ENCODE measurements at regions not wholly inside any gene's neighbourhood (a gene's known extent, or its start where the extent isn't known, plus 50 kb on each side); places are given as distances from the start of the nearest gene placed in this dataset.

- H3K36me3 Mint-ChIP-seq, result no peaks in the 10 kb centered on the region
- no peak for DNase-seq
- peaks cover 6 to 25% (median 11%) of the 10 kb centered on the region in 5 donors for H3K9me3 Mint-ChIP-seq
- H3K4me3 ChIP-seq (ENCODE audit: low read length), result no peak overlapping the region
- no peak overlapping the region for H3K27ac ChIP-seq (ENCODE audit: low read depth, low read length)
- no peaks in the 10 kb centered on the region for H3K4me1 Mint-ChIP-seq
- H3K9me3 ChIP-seq (ENCODE audit: low read length), result no peaks in the 10 kb centered on the region
- no peak overlapping the region for H3K4me3 Mint-ChIP-seq
- no peak overlapping the region for H3K27ac Mint-ChIP-seq
- H3K27me3 Mint-ChIP-seq, result no peaks in the 10 kb centered on the region
- no peaks in the 10 kb centered on the region for H3K36me3 ChIP-seq (ENCODE audit: insufficient read depth, low read length)
- H3K4me1 ChIP-seq (ENCODE audit: insufficient read depth, low read length), result no peaks in the 10 kb centered on the region
- no peaks in the 10 kb centered on the region for H3K27me3 ChIP-seq (ENCODE audit: insufficient read depth, low read length, poor library complexity, severe bottlenecking)
- POLR2A ChIA-PET, result no interaction called here
- CTCF ChIA-PET, result no interaction called here
Measured at GRCh38 chr4:179472164-179472563, 2029.9 kb upstream of the AGA start.

DNA sequence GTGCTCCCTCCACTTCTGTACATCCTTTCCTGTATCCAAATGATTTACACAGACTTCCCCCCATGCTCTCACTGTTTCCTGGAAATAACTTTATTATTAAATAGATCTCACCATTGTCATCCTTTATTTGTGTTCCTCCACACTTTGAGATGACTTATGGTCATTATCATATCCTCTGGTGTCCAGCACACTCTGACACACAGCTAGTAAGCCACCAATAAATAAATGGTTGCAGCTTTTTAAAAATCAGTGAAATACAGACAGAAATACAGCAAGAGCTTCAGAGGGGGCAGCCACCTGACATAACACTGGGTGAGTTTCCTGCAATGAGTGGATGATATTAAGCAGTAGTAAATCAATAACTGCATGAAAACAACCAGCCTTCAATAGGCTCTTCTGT, 2036.4 kb upstream of the AGA start:
- CTCF ChIA-PET, result no interaction called here
- H3K27me3 ChIP-seq (ENCODE audit: insufficient read depth, low read length, poor library complexity, severe bottlenecking), result no peaks in the 10 kb centered on the region
- H3K4me1 ChIP-seq (ENCODE audit: insufficient read depth, low read length), result no peaks in the 10 kb centered on the region
- Mint-ChIP-seq H3K36me3 (no peaks in the 10 kb centered on the region), H3K27ac (no peak overlapping the region), H3K4me1 (no peaks in the 10 kb centered on the region), H3K4me3 (no peak overlapping the region), H3K27me3 (no peaks in the 10 kb centered on the region), H3K9me3 (peaks cover 4 to 42% (median 13%) of the 10 kb centered on the region in 5 donors)
- POLR2A ChIA-PET, result no interaction called here
- no peaks in the 10 kb centered on the region for H3K36me3 ChIP-seq (ENCODE audit: insufficient read depth, low read length)
- no peak overlapping the region for H3K27ac ChIP-seq (ENCODE audit: low read depth, low read length)
- H3K4me3 ChIP-seq (ENCODE audit: low read length), result no peak overlapping the region
- H3K9me3 ChIP-seq (ENCODE audit: low read length), result no peaks in the 10 kb centered on the region
- DNase-seq, result no peak

GRCh38 chr4:179485781-179486180, 2043.5 kb upstream of the AGA start:
- Histone ChIP-seq H3K4me3 (ENCODE audit: low read length) (no peak overlapping the region), H3K27me3 (ENCODE audit: insufficient read depth, low read length, poor library complexity, severe bottlenecking) (no peaks in the 10 kb centered on the region), H3K36me3 (ENCODE audit: insufficient read depth, low read length) (no peaks in the 10 kb centered on the region), H3K27ac (ENCODE audit: low read depth, low read length) (no peak overlapping the region), H3K4me1 (ENCODE audit: insufficient read depth, low read length) (no peaks in the 10 kb centered on the region), H3K9me3 (ENCODE audit: low read length) (no peaks in the 10 kb centered on the region)
- Mint-ChIP-seq H3K9me3 (peaks cover 10 to 42% (median 23%) of the 10 kb centered on the region in 5 donors), H3K4me1 (no peaks in the 10 kb centered on the region), H3K27ac (no peak overlapping the region), H3K27me3 (no peaks in the 10 kb centered on the region), H3K4me3 (no peak overlapping the region), H3K36me3 (no peaks in the 10 kb centered on the region)
- ChIA-PET CTCF (no interaction called here), POLR2A (no interaction called here)
- DNase-seq, result no peak

DNA sequence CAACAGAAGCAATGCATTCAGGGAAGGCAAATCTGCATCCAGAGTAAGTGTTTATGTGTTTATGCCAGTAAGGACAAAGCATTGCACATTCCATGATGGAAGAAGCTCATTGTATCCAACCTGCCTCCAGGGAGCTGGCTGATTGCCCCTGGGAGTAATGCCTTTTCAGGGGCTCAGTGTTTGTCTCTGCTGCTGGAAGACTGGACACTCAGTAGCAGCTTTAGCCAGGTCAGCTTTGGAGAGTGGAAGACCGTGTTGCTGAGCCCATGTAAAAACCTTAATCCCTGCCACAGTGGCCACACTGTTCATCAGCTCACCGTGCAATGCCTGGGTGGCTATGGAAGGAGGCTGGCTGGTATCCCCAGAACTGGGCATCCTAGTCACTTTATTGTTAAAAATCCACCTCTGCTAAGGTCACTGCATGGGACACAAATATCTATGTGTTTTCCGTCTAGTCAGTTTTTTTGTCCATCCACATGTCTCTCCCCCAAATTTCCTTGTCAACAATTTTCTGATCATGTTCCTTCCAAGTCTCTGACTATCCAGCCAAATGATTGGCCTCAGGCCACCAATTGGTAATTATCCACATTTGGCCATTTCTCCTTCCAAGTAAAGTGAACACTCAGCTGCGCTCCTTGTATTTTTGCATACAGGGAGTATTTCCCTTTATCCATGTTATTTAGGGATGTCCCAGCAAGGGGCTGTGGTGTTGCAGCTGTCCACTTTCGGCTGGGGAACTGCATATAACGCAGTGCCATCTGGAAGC, 2044.5 kb upstream of the AGA start:
- no peaks in the 10 kb centered on the region for H3K4me1 ChIP-seq (ENCODE audit: insufficient read depth, low read length)
- POLR2A ChIA-PET, result no interaction called here
- Mint-ChIP-seq H3K27me3 (no peaks in the 10 kb centered on the region), H3K4me3 (no peak overlapping the region), H3K27ac (no peak overlapping the region), H3K4me1 (no peaks in the 10 kb centered on the region), H3K36me3 (no peaks in the 10 kb centered on the region), H3K9me3 (peaks cover 10 to 32% (median 23%) of the 10 kb centered on the region in 5 donors)
- no peaks in the 10 kb centered on the region for H3K9me3 ChIP-seq (ENCODE audit: low read length)
- CTCF ChIA-PET, result no interaction called here
- DNase-seq, result no peak
- no peaks in the 10 kb centered on the region for H3K27me3 ChIP-seq (ENCODE audit: insufficient read depth, low read length, poor library complexity, severe bottlenecking)
- no peaks in the 10 kb centered on the region for H3K36me3 ChIP-seq (ENCODE audit: insufficient read depth, low read length)
- no peak overlapping the region for H3K27ac ChIP-seq (ENCODE audit: low read depth, low read length)
- H3K4me3 ChIP-seq (ENCODE audit: low read length), result no peak overlapping the region

DNA sequence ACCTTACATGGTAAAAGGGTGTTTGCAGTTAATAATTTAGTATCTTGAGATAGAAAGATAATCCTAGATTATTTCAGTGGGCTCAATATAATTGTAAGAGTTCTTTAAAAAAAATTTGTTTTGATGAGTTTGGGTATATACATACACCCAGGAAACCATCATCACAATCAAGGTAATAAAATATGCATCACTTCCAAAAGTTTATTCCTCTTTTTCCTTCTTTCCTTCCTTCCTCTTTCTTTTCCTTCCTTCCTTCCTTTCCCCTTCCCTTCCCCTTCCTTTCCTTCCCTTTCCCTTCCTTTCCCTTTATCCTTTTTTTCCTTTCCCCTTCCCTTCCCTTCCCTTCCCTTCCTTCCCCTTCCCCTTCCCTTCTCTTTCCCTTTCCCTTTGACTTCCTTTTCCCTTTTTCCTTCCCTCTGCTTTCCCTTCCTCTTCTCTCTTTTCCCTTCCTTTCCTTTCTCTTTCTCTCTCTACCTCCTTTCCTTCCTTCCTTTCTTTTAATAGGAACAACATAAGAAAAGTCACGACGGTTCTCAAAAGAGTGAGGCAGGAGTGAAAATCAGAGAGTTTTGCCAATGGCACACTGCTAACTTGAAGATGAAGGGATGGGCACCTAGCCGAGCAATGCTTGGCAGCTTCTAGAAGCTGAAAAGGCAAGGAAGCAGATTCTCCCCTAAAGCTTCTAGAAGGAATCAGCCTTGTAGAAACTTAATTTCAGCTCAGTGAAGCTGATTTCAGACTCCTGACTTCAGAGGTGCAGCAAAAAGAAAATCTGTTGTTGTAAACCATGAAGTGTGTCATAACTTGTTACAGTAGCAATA, 2050.2 kb upstream of the AGA start:
- no peaks in the 10 kb centered on the region for H3K36me3 ChIP-seq (ENCODE audit: insufficient read depth, low read length)
- H3K4me3 ChIP-seq (ENCODE audit: low read length), result no peak overlapping the region
- Mint-ChIP-seq H3K27ac (no peak overlapping the region), H3K36me3 (no peaks in the 10 kb centered on the region), H3K4me3 (no peak overlapping the region), H3K27me3 (no peaks in the 10 kb centered on the region), H3K4me1 (no peaks in the 10 kb centered on the region), H3K9me3 (peaks cover 5 to 27% (median 10%) of the 10 kb centered on the region in 5 donors)
- no peak for DNase-seq
- ChIA-PET CTCF (no interaction called here), POLR2A (no interaction called here)
- H3K27ac ChIP-seq (ENCODE audit: low read depth, low read length), result no peak overlapping the region
- no peaks in the 10 kb centered on the region for H3K27me3 ChIP-seq (ENCODE audit: insufficient read depth, low read length, poor library complexity, severe bottlenecking)
- no peaks in the 10 kb centered on the region for H3K9me3 ChIP-seq (ENCODE audit: low read length)
- no peaks in the 10 kb centered on the region for H3K4me1 ChIP-seq (ENCODE audit: insufficient read depth, low read length)

- Histone ChIP-seq H3K4me1 (ENCODE audit: insufficient read depth, low read length) (no peaks in the 10 kb centered on the region), H3K27ac (ENCODE audit: low read depth, low read length) (no peak overlapping the region), H3K36me3 (ENCODE audit: insufficient read depth, low read length) (no peaks in the 10 kb centered on the region), H3K4me3 (ENCODE audit: low read length) (no peak overlapping the region), H3K27me3 (ENCODE audit: insufficient read depth, low read length, poor library complexity, severe bottlenecking) (no peaks in the 10 kb centered on the region), H3K9me3 (ENCODE audit: low read length) (no peaks in the 10 kb centered on the region)
- Mint-ChIP-seq H3K36me3 (no peaks in the 10 kb centered on the region), H3K4me3 (no peak overlapping the region), H3K27me3 (no peaks in the 10 kb centered on the region), H3K4me1 (no peaks in the 10 kb centered on the region), H3K27ac (no peak overlapping the region), H3K9me3 (peaks cover 7 to 23% (median 8%) of the 10 kb centered on the region in 5 donors)
- DNase-seq, result no peak
- POLR2A ChIA-PET, result no interaction called here
- CTCF ChIA-PET, result no interaction called here
Measured at GRCh38 chr4:179503976-179504375, 2061.7 kb upstream of the AGA start.

- Mint-ChIP-seq H3K9me3 (peaks cover 7 to 14% (median 11%) of the 10 kb centered on the region in 5 donors), H3K27ac (no peak overlapping the region), H3K4me3 (no peak overlapping the region), H3K36me3 (no peaks in the 10 kb centered on the region), H3K27me3 (no peaks in the 10 kb centered on the region), H3K4me1 (no peaks in the 10 kb centered on the region)
- Histone ChIP-seq H3K27ac (ENCODE audit: low read depth, low read length) (no peak overlapping the region), H3K9me3 (ENCODE audit: low read length) (no peaks in the 10 kb centered on the region), H3K4me3 (ENCODE audit: low read length) (no peak overlapping the region), H3K27me3 (ENCODE audit: insufficient read depth, low read length, poor library complexity, severe bottlenecking) (no peaks in the 10 kb centered on the region), H3K4me1 (ENCODE audit: insufficient read depth, low read length) (no peaks in the 10 kb centered on the region), H3K36me3 (ENCODE audit: insufficient read depth, low read length) (no peaks in the 10 kb centered on the region)
- POLR2A ChIA-PET, result no interaction called here
- no peak for DNase-seq
- CTCF ChIA-PET, result no interaction called here
Measured at GRCh38 chr4:179509489-179509888, 2067.3 kb upstream of the AGA start.

- H3K27me3 Mint-ChIP-seq, result no peaks in the 10 kb centered on the region
- no peak overlapping the region for H3K27ac ChIP-seq (ENCODE audit: low read depth, low read length)
- H3K4me1 Mint-ChIP-seq, result no peaks in the 10 kb centered on the region
- POLR2A ChIA-PET, result no interaction called here
- CTCF ChIA-PET, result no interaction called here
- no peaks in the 10 kb centered on the region for H3K27me3 ChIP-seq (ENCODE audit: insufficient read depth, low read length, poor library complexity, severe bottlenecking)
- no peak for DNase-seq
- no peak overlapping the region for H3K4me3 Mint-ChIP-seq
- H3K27ac Mint-ChIP-seq, result no peak overlapping the region
- H3K4me3 ChIP-seq (ENCODE audit: low read length), result no peak overlapping the region
- H3K4me1 ChIP-seq (ENCODE audit: insufficient read depth, low read length), result no peaks in the 10 kb centered on the region
- H3K9me3 ChIP-seq (ENCODE audit: low read length), result no peaks in the 10 kb centered on the region
- no peaks in the 10 kb centered on the region for H3K36me3 Mint-ChIP-seq
- H3K36me3 ChIP-seq (ENCODE audit: insufficient read depth, low read length), result no peaks in the 10 kb centered on the region
- H3K9me3 Mint-ChIP-seq, result peaks cover 0 to 39% (median 4%) of the 10 kb centered on the region in 5 donors
Measured at GRCh38 chr4:179521952-179522351, 2079.7 kb upstream of the AGA start.
